A204.1 (cell line): ENCODE measurements at regions not wholly inside any gene's neighbourhood (a gene's known extent, or its start where the extent isn't known, plus 50 kb on each side); places are given as distances from the start of the nearest gene placed in this dataset.
A peak's percentile ranks its signal among the peaks of the same experiment; 100 is the strongest.

ENCODE experiments used
- FAIRE-seq: peaks from 2 replicates; lab custom pipeline; 2012; peaks lifted over from hg19 to GRCh38; lab: Jason Lieb, UNC

- FAIRE-seq, result no peak
Measured at GRCh38 chr3:157713101-157713500, 209.9 kb upstream of the VEPH1 start.

DNA sequence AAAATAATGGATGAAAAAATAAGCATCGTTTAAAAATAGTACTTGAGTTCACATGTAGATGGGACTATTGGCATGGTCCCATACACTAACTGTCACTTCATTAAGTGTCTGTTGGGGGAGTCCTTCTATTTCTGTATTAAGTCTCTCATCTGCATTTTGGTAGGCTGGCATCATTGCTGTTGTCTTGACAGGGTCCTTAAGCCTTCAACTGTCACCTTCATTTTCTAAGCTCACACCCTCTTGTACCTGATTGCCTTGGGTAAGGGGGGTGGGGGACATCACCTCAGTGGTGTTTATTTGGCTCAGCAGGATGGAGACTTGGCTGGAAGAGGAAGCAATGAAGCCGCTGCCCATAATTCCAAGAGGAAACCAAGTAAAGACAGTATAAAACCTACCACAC lies 202.0 kb upstream of the VEPH1 start:
- FAIRE-seq, result no peak

- no peak for FAIRE-seq
Measured at GRCh38 chr3:157700405-157700804, 197.2 kb upstream of the VEPH1 start.

DNA sequence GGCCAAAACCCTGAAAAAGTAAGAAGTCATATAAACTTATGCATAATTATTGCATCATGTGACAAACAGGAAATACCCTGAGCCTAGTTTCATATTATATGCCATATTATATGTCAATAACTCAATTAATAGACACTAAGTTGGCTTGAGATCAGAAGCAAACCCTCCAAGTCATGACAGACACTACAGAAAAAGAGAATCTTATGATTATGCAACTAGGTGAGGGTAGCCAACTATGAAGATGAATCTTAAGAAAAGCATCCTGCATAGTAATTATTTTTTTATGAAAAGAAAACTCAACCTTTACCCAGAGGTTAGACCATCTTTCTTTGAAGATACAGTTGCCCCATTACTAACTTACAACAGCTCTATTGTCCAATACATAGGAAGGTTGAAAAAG lies 192.4 kb upstream of the VEPH1 start:
- FAIRE-seq, result no peak

GRCh38 chr3:157695103-157695502 lies 191.9 kb upstream of the VEPH1 start:
- no peak for FAIRE-seq

DNA sequence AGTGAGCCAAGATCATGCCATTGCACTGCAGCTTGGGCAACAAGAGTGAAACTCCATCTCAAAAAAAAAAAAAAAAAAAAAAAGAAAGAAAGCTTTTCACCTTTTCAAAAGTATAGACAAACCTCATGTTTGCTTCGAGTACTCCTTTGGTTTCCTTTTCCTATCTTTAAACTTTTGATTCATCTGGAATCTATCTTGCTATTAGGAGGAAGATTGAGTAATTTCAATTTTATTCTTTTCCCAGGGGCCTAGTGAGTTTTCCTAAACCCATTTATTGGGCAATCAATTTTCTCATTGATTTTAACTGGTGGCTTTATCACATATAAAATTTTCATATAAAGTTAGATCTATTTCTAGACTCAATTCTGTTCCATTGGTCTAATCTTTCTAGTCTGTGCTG lies 190.5 kb upstream of the VEPH1 start:
- no peak for FAIRE-seq

GRCh38 chr3:157692468-157692867 lies 189.3 kb upstream of the VEPH1 start:
- peak; percentile 44 for FAIRE-seq

- no peak for FAIRE-seq
Measured at GRCh38 chr3:157683668-157684067, 180.5 kb upstream of the VEPH1 start.

- no peak for FAIRE-seq
Measured at GRCh38 chr3:157672061-157672460, 168.8 kb upstream of the VEPH1 start.

GRCh38 chr3:157671656-157672055 lies 168.4 kb upstream of the VEPH1 start:
- no peak for FAIRE-seq

- no peak for FAIRE-seq
Measured at GRCh38 chr3:157669416-157669815, 166.2 kb upstream of the VEPH1 start.

GRCh38 chr3:157667493-157667892 lies 164.3 kb upstream of the VEPH1 start:
- no peak for FAIRE-seq

- no peak for FAIRE-seq
Measured at GRCh38 chr3:157662171-157662570, 159.0 kb upstream of the VEPH1 start.

GRCh38 chr3:157660847-157661246 lies 157.6 kb upstream of the VEPH1 start:
- FAIRE-seq, result no peak

DNA sequence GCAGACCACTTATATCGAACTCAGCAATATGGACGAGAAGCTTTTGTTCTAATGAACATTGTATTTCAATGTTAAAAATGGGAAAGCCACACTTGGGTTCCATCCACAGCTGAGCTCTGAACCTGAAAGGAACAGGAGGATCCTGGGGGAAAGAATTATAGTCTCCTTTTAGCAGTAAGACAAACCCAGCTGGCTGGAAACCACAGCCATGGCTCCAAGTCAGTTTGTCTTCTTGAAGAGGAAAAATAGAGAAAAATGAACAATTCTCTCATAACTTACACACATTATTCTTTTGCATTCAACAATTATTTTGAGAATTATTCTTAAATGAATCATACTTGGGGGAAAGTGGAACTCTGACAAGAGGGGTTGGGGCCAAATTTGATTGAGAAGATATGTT lies 149.2 kb upstream of the VEPH1 start:
- no peak for FAIRE-seq

- no peak for FAIRE-seq
Measured at GRCh38 chr3:157650699-157651098, 147.5 kb upstream of the VEPH1 start.

- FAIRE-seq, result no peak
Measured at GRCh38 chr3:157650172-157650571, 147.0 kb upstream of the VEPH1 start.

GRCh38 chr3:157649511-157649910 lies 146.3 kb upstream of the VEPH1 start:
- no peak for FAIRE-seq

DNA sequence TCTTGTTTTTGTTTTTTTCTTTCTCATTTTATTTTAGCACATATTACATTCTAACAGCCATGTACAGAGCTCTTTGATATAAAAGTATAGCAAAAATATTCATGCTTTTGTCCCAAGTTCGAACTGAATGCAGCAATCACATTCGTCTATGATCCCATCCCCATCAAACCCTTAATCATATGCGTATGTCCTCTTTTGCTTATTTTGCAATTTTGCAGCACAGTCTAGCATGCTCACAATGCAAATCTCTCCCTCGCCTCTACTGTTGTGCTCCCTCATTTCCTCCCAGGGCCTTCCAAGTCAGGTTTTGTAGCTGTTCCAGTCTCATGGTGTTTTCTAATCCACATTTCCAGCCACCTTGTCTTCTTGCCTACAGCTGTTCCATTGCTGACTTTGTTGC lies 144.6 kb upstream of the VEPH1 start:
- FAIRE-seq, result no peak

DNA sequence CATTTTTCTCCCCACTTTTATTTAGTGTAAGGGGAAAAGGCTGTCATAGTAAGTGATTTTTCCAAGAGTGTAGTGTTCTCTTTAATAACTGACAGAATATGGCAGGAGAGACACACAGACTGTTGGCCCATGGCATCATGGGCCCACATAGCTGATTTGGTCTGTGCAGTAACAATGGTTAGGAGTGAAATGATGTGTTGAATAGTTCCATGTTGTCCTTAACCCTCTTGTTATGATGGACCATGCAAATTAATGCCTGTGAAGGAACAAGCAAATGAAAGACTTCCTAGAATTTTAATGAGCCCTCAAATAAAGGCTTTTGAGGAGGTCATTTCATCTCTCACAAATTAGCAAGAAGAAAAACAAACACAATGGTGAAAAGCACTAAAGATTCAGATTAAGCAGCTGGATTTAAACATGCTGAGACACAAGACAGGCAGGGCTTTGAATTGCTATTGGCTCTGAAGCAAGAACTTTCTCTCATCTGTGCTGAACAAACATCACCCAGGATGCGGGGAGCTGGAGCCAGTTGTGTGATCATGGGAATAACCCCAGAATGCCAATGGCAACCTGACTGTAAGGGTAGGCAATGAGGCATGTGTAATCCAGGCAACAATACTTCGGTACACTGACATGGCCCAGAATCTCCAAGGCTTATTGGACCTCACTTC lies 136.7 kb upstream of the VEPH1 start:
- FAIRE-seq, result no peak

DNA sequence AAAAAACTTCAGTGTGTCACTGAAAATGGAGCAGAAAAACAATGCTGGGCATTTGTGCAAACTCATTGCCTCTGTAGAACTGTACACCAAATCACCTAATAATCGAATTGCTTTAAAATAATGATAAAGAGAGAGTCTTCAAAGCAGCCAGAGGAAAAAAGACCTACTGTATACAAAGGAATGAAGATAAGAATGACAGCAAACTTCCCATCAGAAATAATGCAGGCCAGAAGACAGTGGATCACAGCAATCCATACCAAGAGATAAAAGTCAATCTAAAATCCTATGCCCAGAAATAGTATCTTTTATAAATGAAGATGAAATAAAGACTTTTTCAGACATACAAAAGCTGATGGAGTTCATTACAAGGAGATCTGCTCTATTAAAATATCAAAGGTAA lies 134.7 kb upstream of the VEPH1 start:
- FAIRE-seq, result no peak

GRCh38 chr3:157633241-157633640 lies 130.0 kb upstream of the VEPH1 start:
- no peak for FAIRE-seq

DNA sequence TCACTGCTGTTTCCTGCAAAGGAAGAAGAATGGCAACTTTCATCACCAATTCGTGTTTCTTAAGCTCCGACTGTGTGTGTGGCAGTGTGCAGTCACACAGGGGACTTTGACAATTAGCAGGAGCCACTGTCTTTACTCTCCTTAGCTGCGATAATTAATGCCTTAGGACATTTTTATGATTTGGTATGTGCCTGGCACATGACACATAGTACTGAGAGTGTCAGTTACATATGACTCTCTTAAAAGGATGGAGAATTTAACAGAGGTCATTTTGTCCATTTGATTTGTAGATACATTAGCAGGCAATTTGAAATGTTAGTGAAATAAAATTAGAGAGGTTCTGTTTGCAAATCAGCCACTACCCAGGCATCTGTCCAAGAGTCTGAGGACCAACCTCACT lies 128.9 kb upstream of the VEPH1 start:
- FAIRE-seq, result no peak

GRCh38 chr3:157631478-157631877 lies 128.3 kb upstream of the VEPH1 start:
- no peak for FAIRE-seq

GRCh38 chr3:157626817-157627216 lies 123.6 kb upstream of the VEPH1 start:
- FAIRE-seq, result no peak
